ENCODE measurements at regions not wholly inside any gene's neighbourhood (a gene's known extent, or its start where the extent isn't known, plus 50 kb on each side); places are given as distances from the start of the nearest gene placed in this dataset.

DNA sequence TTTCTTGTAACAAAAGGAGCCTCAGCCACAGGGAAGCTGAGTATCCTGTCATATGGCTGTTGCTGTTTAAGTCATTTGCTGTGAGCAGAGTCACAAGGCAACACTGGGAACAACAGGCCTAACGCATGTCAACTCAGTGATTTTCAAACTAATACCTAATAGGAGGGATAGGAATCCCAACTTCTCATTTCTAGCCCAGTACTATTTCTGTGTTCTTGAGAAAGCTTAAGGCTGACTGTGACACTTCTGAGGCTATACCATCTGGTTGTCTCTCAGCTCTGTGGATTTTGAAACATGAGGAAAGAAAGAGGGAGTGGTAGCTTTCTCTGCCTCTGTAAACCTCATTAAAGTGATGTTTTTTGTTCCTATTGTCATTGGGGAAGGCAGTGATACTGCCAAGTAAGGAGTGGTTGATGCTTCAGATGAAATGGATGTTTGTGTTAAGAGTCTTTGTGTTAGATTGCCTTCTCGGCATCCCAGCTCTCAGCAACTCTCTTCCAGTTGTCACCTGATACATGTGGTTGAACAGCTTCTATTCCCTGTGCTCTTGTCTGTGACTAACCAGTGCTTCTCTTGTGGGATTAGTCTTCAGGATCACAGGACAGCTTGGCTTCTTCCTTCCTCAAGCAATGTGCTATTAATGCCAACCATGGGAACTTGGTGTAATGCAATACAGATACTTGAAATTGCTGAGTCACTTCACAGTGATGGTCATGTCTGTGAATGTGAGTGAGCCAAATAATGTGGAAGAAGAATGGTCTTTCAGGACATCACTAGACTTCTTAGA is 166.8 kb upstream of the IVNS1ABP start:
- Histone ChIP-seq H3K9me3 (no peaks in the 10 kb centered on the region), H3K27me3 (no peaks in the 10 kb centered on the region), H3K36me3 (no peaks in the 10 kb centered on the region), H3K27ac (peak overlapping the region; percentile 70), H3K4me3 (ENCODE audit: low read depth in 1 of 2, low read length in 1 of 2) (no peak overlapping the region), H3K4me1 (ENCODE audit: control insufficient read depth in 1 of 2, insufficient read depth in 1 of 2, low read depth in 1 of 2, low read length in 1 of 2) (peaks cover 34 to 44% of the 10 kb centered on the region in 2 experiments)
- no peak for TF ChIP-seq CTCF (IDR thresholded peaks at IDR 0.05)

GRCh38 chr1:185483217-185483616 is 166.2 kb upstream of the IVNS1ABP start:
- H3K27me3 ChIP-seq, result no peaks in the 10 kb centered on the region
- H3K4me1 ChIP-seq (ENCODE audit: control insufficient read depth in 1 of 2, insufficient read depth in 1 of 2, low read depth in 1 of 2, low read length in 1 of 2), result peaks cover 41 to 51% of the 10 kb centered on the region in 2 experiments
- H3K9me3 ChIP-seq, result no peaks in the 10 kb centered on the region
- peak overlapping the region; percentile 70 for H3K27ac ChIP-seq
- no peaks in the 10 kb centered on the region for H3K36me3 ChIP-seq
- H3K4me3 ChIP-seq (ENCODE audit: low read depth in 1 of 2, low read length in 1 of 2), result no peak overlapping the region
- TF ChIP-seq CTCF (IDR thresholded peaks at IDR 0.05), result no peak

GRCh38 chr1:185480545-185480944 is 163.5 kb upstream of the IVNS1ABP start:
- Histone ChIP-seq H3K4me1 (ENCODE audit: control insufficient read depth in 1 of 2, insufficient read depth in 1 of 2, low read depth in 1 of 2, low read length in 1 of 2) (peaks cover 38 to 43% of the 10 kb centered on the region in 2 experiments), H3K27me3 (no peaks in the 10 kb centered on the region), H3K4me3 (ENCODE audit: low read depth in 1 of 2, low read length in 1 of 2) (no peak overlapping the region), H3K27ac (no peak overlapping the region), H3K9me3 (no peaks in the 10 kb centered on the region), H3K36me3 (no peaks in the 10 kb centered on the region)
- TF ChIP-seq CTCF (IDR thresholded peaks at IDR 0.05), result no peak

DNA sequence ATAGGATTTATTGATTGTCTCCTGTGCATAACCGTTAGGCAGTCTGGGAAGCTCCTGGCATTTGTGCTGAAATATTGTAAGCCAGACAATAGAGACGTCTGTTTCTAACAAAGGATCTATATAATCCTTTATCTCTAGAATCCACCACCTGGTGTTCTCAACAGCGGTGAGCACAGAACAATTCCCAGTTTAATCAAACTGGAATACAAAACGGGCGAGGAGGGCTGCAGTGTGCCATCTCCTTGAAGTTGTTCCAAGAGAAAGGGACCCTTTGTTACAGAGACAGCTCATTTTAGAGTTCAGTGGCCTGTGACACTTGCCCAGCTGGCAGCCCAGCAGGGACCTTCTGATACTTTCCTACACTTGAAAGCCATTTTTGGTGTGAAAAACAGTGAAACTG is 162.8 kb upstream of the IVNS1ABP start:
- TF ChIP-seq CTCF (IDR thresholded peaks at IDR 0.05), result no peak
- Histone ChIP-seq H3K27ac (no peak overlapping the region), H3K27me3 (no peaks in the 10 kb centered on the region), H3K36me3 (no peaks in the 10 kb centered on the region), H3K4me1 (ENCODE audit: control insufficient read depth in 1 of 2, insufficient read depth in 1 of 2, low read depth in 1 of 2, low read length in 1 of 2) (peaks cover 37 to 38% of the 10 kb centered on the region in 2 experiments), H3K9me3 (no peaks in the 10 kb centered on the region), H3K4me3 (ENCODE audit: low read depth in 1 of 2, low read length in 1 of 2) (no peak overlapping the region)

DNA sequence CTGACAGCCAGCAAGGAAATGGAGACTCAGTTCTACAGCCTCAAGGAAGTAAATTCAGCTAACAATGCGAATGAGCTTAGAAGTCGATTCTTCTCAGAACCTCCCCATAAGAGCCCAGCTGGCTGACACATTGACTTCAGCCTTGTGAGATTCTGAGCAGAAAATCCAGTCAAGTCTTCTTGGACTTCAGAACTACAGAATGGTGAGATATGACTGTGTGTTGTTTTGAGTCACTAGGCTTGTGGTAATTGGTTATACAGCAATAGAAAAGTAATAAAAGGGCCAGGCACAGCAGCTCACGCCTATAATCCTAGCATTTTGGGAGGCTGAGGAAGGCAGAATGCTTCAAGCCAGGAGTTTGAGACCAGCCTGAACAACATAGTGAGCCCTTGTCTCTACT is 161.8 kb upstream of the IVNS1ABP start:
- no peaks in the 10 kb centered on the region for H3K9me3 ChIP-seq
- no peaks in the 10 kb centered on the region for H3K27me3 ChIP-seq
- H3K36me3 ChIP-seq, result no peaks in the 10 kb centered on the region
- H3K27ac ChIP-seq, result peak overlapping the region; percentile 72
- H3K4me3 ChIP-seq (ENCODE audit: low read depth in 1 of 2, low read length in 1 of 2), result no peak overlapping the region
- H3K4me1 ChIP-seq (ENCODE audit: control insufficient read depth in 1 of 2, insufficient read depth in 1 of 2, low read depth in 1 of 2, low read length in 1 of 2), result peaks cover 27 to 29% of the 10 kb centered on the region in 2 experiments
- no peak for TF ChIP-seq CTCF (IDR thresholded peaks at IDR 0.05)
